Fibroblast of skin of right biceps (primary cell): ENCODE measurements at regions not wholly inside any gene's neighbourhood (a gene's known extent, or its start where the extent isn't known, plus 50 kb on each side); places are given as distances from the start of the nearest gene placed in this dataset.

Source experiments
- DNase-seq: peaks from one replicate; pipeline ENCODE4 v3.0.0-alpha.2; 2013

- no peak for DNase-seq
Observed at GRCh38 chr1:9179463-9180110, 50.7 kb upstream of the GPR157 start.

- DNase-seq, result peak; percentile 38
Observed at GRCh38 chr1:9180111-9180819, 51.4 kb upstream of the GPR157 start.

DNA sequence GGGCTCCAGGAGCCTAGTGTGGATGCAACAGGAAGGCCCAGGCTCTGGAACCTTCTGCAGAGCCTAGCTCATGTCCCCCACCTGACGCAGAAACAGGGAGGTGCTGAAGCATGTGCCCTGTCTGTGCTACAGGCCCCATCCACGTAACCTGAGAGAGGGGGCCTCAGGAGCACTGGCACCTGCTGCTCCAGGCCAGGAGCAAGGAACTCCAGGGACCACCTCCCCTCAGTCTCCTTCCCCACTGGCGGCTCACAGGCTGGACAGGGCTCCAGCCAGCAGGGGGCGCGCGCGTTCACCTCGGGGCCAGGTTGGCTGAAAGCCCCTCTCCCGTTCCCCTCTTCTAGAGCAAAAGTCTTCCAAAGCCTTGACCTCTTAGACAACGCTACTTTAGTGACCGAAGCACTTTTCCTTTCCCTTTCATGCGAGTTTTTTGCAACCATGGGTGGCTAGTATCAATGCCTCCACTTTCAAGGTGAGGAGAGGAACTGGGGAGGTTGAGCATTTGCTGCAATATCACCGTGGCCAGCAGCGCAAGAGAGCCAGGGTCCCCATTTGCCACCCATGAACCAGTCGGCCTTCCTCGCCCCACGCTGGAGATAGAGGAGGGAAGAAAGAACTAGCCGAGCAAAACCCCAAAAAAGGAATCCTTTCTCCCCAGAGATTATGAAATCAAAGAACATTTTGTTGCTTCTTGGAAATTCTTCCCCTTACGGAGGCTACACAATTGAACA lies 52.4 kb upstream of the GPR157 start:
- peak; percentile 55 for DNase-seq

DNA sequence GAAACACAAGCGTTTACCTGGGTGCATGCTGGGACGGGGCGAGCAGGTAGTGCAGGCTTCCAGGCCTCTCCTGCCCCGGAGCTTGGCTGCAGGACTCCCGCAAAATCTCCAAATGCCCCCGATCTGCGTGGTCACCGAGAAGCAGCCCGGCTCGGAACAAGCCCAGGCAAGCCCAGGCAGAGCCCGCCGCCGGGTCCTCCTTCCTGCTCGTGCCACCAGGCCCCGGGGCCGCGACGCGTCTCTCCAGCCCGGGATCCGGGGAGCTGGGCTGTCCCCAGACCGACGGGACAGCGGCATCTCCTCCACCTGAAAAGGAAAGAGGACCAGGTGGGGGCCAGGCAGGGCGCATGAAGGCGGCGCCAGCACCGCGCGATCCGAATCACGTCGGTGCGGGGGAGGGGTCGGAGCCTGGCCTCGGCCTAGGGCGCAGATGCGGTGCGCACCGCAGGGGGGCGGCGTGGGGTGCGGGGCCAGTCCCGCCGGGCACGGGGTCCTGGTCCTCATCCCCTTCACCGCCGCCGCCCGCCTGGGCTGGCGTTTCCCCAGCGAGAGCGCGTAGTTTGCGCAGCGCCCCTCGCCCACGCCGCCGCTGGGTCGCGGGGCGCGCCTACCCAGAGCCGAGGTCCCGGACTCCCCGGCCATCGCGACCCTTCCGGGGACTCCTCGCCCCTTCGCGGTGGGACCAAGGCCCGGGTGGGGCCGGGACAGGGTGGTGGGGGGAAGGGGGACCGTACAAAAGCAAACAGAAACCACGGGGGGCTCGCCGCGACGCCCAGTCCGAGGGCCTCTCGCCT lies 52.4 kb upstream of the H6PD start:
- peak; percentile 46 for DNase-seq

DNA sequence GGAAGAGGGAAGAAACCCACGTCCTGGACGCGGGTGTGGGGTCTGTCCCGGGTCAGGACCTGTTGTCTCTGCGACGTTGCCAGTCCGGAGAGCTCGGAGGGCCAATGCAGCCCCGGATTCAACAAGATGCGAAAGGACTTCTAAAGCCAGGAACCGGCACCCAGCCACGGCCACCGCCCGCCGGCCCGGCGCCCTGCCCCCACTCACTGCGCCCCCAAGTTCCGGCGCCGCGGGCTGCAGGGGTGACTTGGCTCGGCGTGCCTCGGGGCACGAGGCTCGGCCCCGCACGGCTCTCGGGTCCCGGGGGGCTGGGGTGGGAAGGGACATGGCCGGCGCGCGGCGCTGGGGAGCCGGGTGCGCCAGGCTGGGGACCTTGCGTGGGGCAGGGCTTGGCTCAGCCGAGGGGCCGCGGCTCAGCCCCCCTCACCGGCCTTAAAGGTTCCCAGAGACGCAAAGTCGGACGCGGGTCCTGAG lies 51.8 kb upstream of the H6PD start:
- DNase-seq, result no peak

DNA sequence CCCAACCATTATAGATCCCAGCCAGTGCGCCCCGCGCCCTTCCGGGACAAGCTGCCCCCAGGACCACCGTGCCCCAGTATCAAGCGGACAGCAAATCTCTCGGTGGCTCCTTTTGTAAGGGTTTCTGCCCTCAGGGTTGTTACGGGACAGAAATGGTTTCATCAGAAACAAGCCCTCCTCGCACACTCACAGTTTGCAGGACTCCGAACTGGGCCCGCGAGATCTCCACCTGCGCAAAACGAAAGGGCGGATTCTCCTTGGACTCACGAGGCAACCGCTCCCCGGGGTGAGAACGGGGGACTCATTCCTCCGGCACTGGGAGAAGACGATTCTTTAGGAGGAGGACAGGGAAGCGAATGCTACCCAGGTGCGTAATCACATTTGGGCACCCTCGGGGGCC lies 51.1 kb upstream of the H6PD start:
- DNase-seq, result no peak

- no peak for DNase-seq
Observed at GRCh38 chr1:9183898-9184297, 50.7 kb upstream of the H6PD start.

- DNase-seq, result no peak
Observed at GRCh38 chr1:9184749-9185148, 49.8 kb upstream of the H6PD start.
